ENCODE measurements at regions not wholly inside any gene's neighbourhood (a gene's known extent, or its start where the extent isn't known, plus 50 kb on each side); places are given as distances from the start of the nearest gene placed in this dataset.
"Not testable (repeated sequence)": the region's sequence is repeated elsewhere in the genome, so short reads cannot be mapped to it uniquely, and the experiment has no call there.

DNA sequence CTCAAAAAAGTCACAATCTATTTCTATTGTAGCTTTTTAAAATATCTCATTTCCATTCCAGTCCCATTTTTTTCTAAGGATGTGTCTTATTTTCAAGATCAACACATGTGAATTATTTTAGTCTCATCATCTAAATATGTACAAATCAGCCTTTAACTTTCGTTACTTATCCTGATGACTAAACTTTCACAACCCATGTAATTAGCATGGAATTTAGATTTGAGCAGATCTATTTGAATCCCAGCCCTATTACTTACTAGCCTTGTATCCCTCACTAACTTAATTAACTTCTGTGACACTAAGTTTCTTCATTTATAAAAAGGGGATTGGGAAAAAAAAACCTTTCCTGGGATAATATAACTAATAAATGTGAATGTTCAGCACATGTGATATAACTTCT lies 81.1 kb downstream of the UFM1 start:
- no peak for DNase-seq (ENCODE audit: extremely low read depth, low read depth)
- TF ChIP-seq, protein P1, sequence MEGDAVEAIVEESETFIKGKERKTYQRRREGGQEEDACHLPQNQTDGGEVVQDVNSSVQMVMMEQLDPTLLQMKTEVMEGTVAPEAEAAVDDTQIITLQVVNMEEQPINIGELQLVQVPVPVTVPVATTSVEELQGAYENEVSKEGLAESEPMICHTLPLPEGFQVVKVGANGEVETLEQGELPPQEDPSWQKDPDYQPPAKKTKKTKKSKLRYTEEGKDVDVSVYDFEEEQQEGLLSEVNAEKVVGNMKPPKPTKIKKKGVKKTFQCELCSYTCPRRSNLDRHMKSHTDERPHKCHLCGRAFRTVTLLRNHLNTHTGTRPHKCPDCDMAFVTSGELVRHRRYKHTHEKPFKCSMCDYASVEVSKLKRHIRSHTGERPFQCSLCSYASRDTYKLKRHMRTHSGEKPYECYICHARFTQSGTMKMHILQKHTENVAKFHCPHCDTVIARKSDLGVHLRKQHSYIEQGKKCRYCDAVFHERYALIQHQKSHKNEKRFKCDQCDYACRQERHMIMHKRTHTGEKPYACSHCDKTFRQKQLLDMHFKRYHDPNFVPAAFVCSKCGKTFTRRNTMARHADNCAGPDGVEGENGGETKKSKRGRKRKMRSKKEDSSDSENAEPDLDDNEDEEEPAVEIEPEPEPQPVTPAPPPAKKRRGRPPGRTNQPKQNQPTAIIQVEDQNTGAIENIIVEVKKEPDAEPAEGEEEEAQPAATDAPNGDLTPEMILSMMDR (IDR thresholded peaks at IDR 0.05; ENCODE audit: low read depth, low read length): no peak

DNA sequence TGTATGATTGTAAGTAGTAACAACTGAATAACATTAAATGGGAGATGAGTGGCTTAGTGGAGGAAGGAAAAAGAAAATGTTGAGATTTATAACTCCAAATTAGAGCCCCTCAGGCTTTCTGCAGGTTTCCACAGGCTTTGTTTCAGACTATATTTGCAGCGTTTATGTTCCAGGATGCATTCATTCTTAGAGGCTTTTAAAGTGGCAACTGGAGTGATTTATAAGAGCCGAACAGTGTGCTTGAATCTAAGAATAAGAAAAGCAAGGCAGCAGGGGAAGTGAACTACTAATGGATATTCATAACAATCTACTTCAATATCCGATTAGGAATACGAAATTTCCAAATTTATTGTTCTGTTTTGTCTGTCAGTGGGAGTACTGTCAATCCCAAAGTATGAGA lies 91.0 kb downstream of the UFM1 start:
- TF ChIP-seq, protein P1 (IDR thresholded peaks at IDR 0.05; ENCODE audit: low read depth, low read length): no peak

DNA sequence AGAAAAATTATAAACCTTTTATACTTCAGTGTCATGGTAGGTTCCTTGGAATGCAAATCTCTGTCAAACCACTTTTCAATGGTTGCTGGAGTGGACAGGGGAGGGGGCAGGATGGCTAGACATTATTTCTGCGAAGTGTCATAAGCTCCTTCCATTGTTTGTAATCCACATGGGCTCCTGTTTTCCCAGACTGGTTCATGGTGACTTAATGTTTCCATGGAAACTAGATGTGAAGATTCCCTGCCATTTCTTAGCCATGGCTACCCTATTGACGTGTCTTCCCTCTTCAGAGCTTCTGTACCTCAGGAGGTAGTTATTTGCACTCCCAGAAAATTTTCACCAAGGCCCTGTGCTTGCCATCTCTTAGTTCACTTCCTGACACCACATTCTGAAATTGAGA lies 95.3 kb downstream of the UFM1 start:
- TF ChIP-seq, protein P1 (IDR thresholded peaks at IDR 0.05; ENCODE audit: low read depth, low read length): no peak
- DNase-seq (ENCODE audit: extremely low read depth, low read depth): no peak

More for the DNA sequence above, 91.0 kb downstream of the UFM1 start:
- DNase-seq (ENCODE audit: extremely low read depth, low read depth): no peak

DNA sequence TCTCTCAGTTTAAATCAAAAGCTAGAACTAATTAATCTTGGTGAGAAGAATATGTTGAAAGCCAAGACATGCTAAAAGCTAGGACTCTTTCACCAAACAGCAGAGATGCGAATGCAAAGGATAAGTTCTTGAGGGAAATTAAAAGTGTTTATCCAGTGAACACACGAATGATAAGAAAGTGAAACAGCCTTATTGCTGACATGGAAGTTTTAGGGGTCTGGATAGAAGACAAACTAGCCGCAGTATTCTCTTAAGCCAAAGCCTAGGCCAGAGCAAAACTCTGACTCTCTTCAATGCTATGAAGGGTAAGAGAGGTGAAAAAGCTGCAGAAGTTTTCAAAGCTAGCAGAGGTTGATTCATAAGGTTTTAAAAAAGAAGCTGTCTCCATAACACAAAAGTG lies 103.0 kb downstream of the UFM1 start:
- no peak for DNase-seq (ENCODE audit: extremely low read depth, low read depth)
- TF ChIP-seq, protein P1 (IDR thresholded peaks at IDR 0.05; ENCODE audit: low read depth, low read length): no peak

DNA sequence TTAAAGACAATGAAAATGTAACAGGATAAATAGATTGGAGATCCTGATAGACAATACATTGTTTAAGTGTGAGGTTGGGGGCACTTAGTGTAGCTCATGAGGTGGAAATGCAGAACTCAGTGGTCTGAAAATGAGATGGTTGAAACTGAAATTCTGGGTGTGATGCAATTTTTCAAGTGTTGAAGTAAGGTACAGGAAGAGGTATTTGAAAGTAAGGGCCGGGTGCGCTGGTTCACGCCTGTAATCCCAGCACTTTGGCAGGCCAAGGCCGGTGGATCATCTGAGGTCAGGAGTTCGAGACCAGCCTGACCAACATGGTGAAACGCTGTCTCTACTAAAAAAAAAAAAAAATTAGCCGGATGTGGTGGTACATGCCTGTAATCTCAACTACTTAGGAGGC lies 113.0 kb downstream of the UFM1 start:
- TF ChIP-seq, protein P1 (IDR thresholded peaks at IDR 0.05; ENCODE audit: low read depth, low read length): no peak
- DNase-seq (ENCODE audit: extremely low read depth, low read depth): no peak

DNA sequence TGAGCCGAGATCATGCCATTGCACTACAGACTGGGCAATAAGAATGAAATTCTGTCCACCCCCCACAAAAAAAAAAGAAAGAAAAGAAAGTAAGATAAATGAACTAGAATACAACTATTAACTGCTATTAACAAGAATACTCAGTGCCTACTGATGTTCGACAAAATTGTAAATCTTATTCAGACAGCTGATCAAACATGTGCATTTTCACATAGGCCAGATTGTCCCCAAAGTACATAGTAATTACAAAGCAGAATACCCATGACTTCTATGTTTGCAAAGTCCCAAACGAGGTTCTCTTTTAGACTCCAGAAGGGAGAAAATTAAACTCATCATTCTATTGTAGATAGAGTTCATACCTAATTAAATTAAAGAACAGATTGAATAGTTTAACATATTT lies 113.4 kb downstream of the UFM1 start:
- TF ChIP-seq, protein P1 (IDR thresholded peaks at IDR 0.05; ENCODE audit: low read depth, low read length): no peak
- DNase-seq (ENCODE audit: extremely low read depth, low read depth): no peak

DNA sequence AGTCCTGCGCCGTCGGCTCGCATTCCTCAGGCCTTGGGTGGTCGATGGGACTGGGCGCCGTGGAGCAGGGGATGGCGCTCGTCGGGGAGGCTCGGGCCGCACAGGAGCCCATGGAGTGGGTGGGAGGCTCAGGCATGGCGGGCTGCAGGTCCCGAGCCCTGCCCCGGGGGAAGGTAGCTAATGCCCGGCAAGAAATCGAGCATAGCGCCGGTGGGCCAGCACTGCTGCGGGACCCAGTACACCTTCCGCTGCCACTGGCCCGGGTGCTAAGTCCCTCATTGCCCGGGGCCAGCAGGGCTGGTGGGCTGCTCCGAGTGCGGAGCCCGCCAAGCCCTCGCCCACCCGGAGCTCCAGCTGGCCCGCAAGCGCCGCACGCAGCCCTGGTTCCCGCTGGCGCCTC lies 122.8 kb downstream of the UFM1 start:
- DNase-seq (ENCODE audit: extremely low read depth, low read depth): not testable (repeated sequence)

DNA sequence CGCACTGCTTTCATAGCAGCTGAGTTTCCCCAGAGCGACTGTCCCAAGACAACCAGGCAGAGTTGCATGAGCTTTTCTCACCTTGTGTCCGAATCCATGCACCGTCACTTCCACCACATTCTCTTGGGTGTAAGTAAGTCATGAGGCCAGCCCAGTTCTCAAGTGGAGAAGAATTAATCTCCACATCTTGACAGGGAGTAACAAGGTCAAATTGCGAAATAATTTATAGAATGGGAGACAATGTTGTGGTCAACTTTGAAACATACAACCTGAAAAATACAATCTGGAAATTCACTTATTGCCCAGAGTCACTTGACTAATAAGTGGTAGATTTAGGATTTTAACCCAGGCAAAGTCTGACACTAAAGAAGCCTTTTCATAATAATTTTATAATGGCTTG lies 123.7 kb downstream of the UFM1 start:
- no peak for DNase-seq (ENCODE audit: extremely low read depth, low read depth)
- TF ChIP-seq, protein P1 (IDR thresholded peaks at IDR 0.05; ENCODE audit: low read depth, low read length): no peak
